HEK293T (cell line): ENCODE measurements at regions not wholly inside any gene's neighbourhood (a gene's known extent, or its start where the extent isn't known, plus 50 kb on each side); places are given as distances from the start of the nearest gene placed in this dataset.
"Not testable (repeated sequence)": the region's sequence is repeated elsewhere in the genome, so short reads cannot be mapped to it uniquely, and the experiment has no call there.

Source experiments
- CTCF ChIA-PET: fragments of 350-600 bp; formaldehyde crosslinking; extraction: SDS; loops from one replicate; lab custom pipeline; 2021; ENCODE audit warnings: antibody characterized with exemption, inconsistent platforms; lab: Yijun Ruan, JAX
- POLR2A ChIA-PET: fragments of 350-600 bp; formaldehyde crosslinking; extraction: SDS; loops from one replicate; lab custom pipeline; 2020; ENCODE audit warnings: antibody characterized with exemption, inconsistent platforms; lab: Yijun Ruan, JAX
- DNase-seq: peaks from one replicate; pipeline ENCODE4 v3.0.0; 2012; ENCODE audit warnings: mixed read lengths; ENCODE audit errors: extremely low spot score
- ARNT ChIP-seq: fragments of 450-650 bp; IDR thresholded peaks from 2 replicates; pipeline ENCODE4 v1.6.1; 2017; ENCODE audit warnings: mild to moderate bottlenecking
- BHLHE40 ChIP-seq: fragments of 450-650 bp; IDR thresholded peaks from 2 replicates; pipeline ENCODE4 v1.6.1; 2016; ENCODE audit warnings: mild to moderate bottlenecking, moderate library complexity, borderline replicate concordance
- CTBP1 ChIP-seq: fragments of 450-650 bp; IDR thresholded peaks from 2 replicates; pipeline ENCODE4 v1.6.1; 2016; ENCODE audit warnings: borderline replicate concordance
- ELF4 ChIP-seq: fragments of 450-650 bp; IDR thresholded peaks from 2 replicates; pipeline ENCODE4 v1.6.1; 2017; ENCODE audit warnings: antibody characterized with exemption
- FOXA1 ChIP-seq: fragments of 450-650 bp; IDR thresholded peaks from 2 replicates; pipeline ENCODE4 v1.6.1; 2016; ENCODE audit warnings: mild to moderate bottlenecking
- FOXK2 ChIP-seq: fragments of 450-650 bp; IDR thresholded peaks from 2 replicates; pipeline ENCODE4 v1.6.1; 2016; ENCODE audit warnings: mild to moderate bottlenecking
- FOXM1 ChIP-seq: fragments of 450-650 bp; IDR thresholded peaks from 2 replicates; pipeline ENCODE4 v1.6.1; 2017; ENCODE audit warnings: mild to moderate bottlenecking, borderline replicate concordance
- HDGF ChIP-seq: fragments of 450-650 bp; IDR thresholded peaks from 2 replicates; pipeline ENCODE4 v1.6.1; 2017; ENCODE audit warnings: antibody characterized with exemption, borderline replicate concordance
- L3MBTL2 ChIP-seq: fragments of 450-650 bp; conservative IDR thresholded peaks from 2 replicates; pipeline ENCODE4 v1.6.1; 2016; ENCODE audit warnings: mild to moderate bottlenecking
- LEF1 ChIP-seq: fragments of 450-650 bp; IDR thresholded peaks from 2 replicates; pipeline ENCODE4 v1.6.1; 2017; ENCODE audit warnings: mild to moderate bottlenecking, borderline replicate concordance
- NFRKB ChIP-seq: fragments of 450-650 bp; IDR thresholded peaks from 2 replicates; pipeline ENCODE4 v1.6.1; 2016; ENCODE audit warnings: mild to moderate bottlenecking, moderate library complexity
- PKNOX1 ChIP-seq: fragments of 450-650 bp; IDR thresholded peaks from 2 replicates; pipeline ENCODE4 v1.6.1; 2016
- SP1 ChIP-seq: fragments of 450-650 bp; IDR thresholded peaks from 2 replicates; pipeline ENCODE4 v1.6.1; 2017
- SUZ12 ChIP-seq: fragments of 450-650 bp; IDR thresholded peaks from 2 replicates; pipeline ENCODE4 v1.6.1; 2016; ENCODE audit warnings: mild to moderate bottlenecking
- TARDBP ChIP-seq: fragments of 450-650 bp; IDR thresholded peaks from 2 replicates; pipeline ENCODE4 v1.6.1; 2016
- ZNF384 ChIP-seq: fragments of 450-650 bp; IDR thresholded peaks from 2 replicates; pipeline ENCODE4 v1.6.1; 2016

GRCh38 chr9:38179965-38180364 lies 110.9 kb upstream of the SHB start:
- CTCF ChIA-PET, result no interaction called here
- POLR2A ChIA-PET, result no interaction called here
- no peak for TF ChIP-seq TARDBP
- no peak for TF ChIP-seq PKNOX1
- no peak for TF ChIP-seq L3MBTL2
- TF ChIP-seq FOXA1, result no peak
- TF ChIP-seq HDGF, result no peak
- no peak for TF ChIP-seq FOXK2
- no peak for DNase-seq

- ChIA-PET CTCF (no interaction called here), POLR2A (no interaction called here)
- TF ChIP-seq HDGF (no peak), TARDBP (no peak), ARNT (no peak), NFRKB (no peak)
These were observed 109.2 kb upstream of the SHB start for GRCh38 chr9:38178237-38178636.

GRCh38 chr9:38177680-38178079 lies 108.7 kb upstream of the SHB start:
- TF ChIP-seq CTBP1, result no peak
- TF ChIP-seq TARDBP, result no peak
- TF ChIP-seq ARNT, result no peak
- no peak for TF ChIP-seq L3MBTL2
- TF ChIP-seq FOXA1, result no peak
- TF ChIP-seq SUZ12, result no peak
- POLR2A ChIA-PET, result no interaction called here

More at GRCh38 chr9:38178237-38178636, 109.2 kb upstream of the SHB start:
- DNase-seq, result no peak

GRCh38 chr9:38176251-38176650 lies 107.2 kb upstream of the SHB start:
- TF ChIP-seq ZNF384 (no peak), ELF4 (no peak)
- ChIA-PET CTCF (no interaction called here), POLR2A (no interaction called here)
- DNase-seq, result no peak

More at GRCh38 chr9:38177680-38178079, 108.7 kb upstream of the SHB start:
- no peak for DNase-seq
- CTCF ChIA-PET, result no interaction called here

- no peak for TF ChIP-seq ELF4
- no peak for TF ChIP-seq BHLHE40
- TF ChIP-seq FOXA1, result no peak
- TF ChIP-seq FOXM1, result no peak
- TF ChIP-seq HDGF, result no peak
- no peak for TF ChIP-seq L3MBTL2
- no peak for TF ChIP-seq LEF1
- TF ChIP-seq SUZ12, result no peak
- no peak for TF ChIP-seq ZNF384
- no peak for TF ChIP-seq PKNOX1
- TF ChIP-seq CTBP1, result no peak
- no peak for TF ChIP-seq SP1
- TF ChIP-seq FOXK2, result no peak
- no peak for TF ChIP-seq ARNT
- TF ChIP-seq NFRKB, result no peak
- TF ChIP-seq TARDBP, result no peak
- no peak for DNase-seq
- ChIA-PET POLR2A (no interaction called here), CTCF (no interaction called here)
These were observed 106.4 kb upstream of the SHB start for GRCh38 chr9:38175423-38175822.

GRCh38 chr9:38172586-38172985 lies 103.6 kb upstream of the SHB start:
- DNase-seq, result no peak
- no peak for TF ChIP-seq ELF4
- no peak for TF ChIP-seq BHLHE40
- TF ChIP-seq ARNT, result no peak
- no peak for TF ChIP-seq NFRKB
- no peak for TF ChIP-seq FOXK2
- no peak for TF ChIP-seq SUZ12
- TF ChIP-seq FOXM1, result no peak
- no peak for TF ChIP-seq HDGF
- no peak for TF ChIP-seq PKNOX1
- no peak for TF ChIP-seq LEF1
- no peak for TF ChIP-seq TARDBP
- TF ChIP-seq CTBP1, result no peak
- TF ChIP-seq FOXA1, result no peak
- no peak for TF ChIP-seq ZNF384
- TF ChIP-seq SP1, result no peak
- TF ChIP-seq L3MBTL2, result no peak
- ChIA-PET CTCF (no interaction called here), POLR2A (no interaction called here)

- ChIA-PET CTCF (no interaction called here), POLR2A (no interaction called here)
- no peak for DNase-seq
- TF ChIP-seq CTBP1, result no peak
- no peak for TF ChIP-seq BHLHE40
- no peak for TF ChIP-seq NFRKB
- TF ChIP-seq ZNF384, result no peak
- TF ChIP-seq LEF1, result no peak
- TF ChIP-seq SUZ12, result no peak
- no peak for TF ChIP-seq HDGF
- TF ChIP-seq FOXK2, result no peak
These were observed 102.9 kb upstream of the SHB start for GRCh38 chr9:38171926-38172325.

GRCh38 chr9:38171538-38171884 lies 102.5 kb upstream of the SHB start:
- TF ChIP-seq FOXA1, result no peak
- TF ChIP-seq CTBP1, result no peak
- TF ChIP-seq FOXM1, result no peak
- no peak for TF ChIP-seq LEF1
- TF ChIP-seq PKNOX1, result no peak
- no peak for TF ChIP-seq ZNF384
- no peak for TF ChIP-seq L3MBTL2
- TF ChIP-seq ELF4, result no peak
- TF ChIP-seq NFRKB, result no peak
- no peak for DNase-seq
- ChIA-PET POLR2A (no interaction called here), CTCF (no interaction called here)

GRCh38 chr9:38170763-38171537 lies 101.9 kb upstream of the SHB start:
- CTCF ChIA-PET, POLR2A ChIA-PET, DNase-seq: not testable (repeated sequence)

- DNase-seq, CTCF ChIA-PET, POLR2A ChIA-PET: not testable (repeated sequence)
These were observed 101.1 kb upstream of the SHB start for GRCh38 chr9:38170155-38170554.
